PC-9 (cell line): ENCODE measurements at regions not wholly inside any gene's neighbourhood (a gene's known extent, or its start where the extent isn't known, plus 50 kb on each side); places are given as distances from the start of the nearest gene placed in this dataset.

Experiments used
- BruUV-seq: library from RNA; stranded (reverse); fragments of 400-500 nt; replicated peaks from 2 replicates; lab custom pipeline; 2021; lab: Mats Ljungman, UMichigan
- CTCF ChIA-PET: fragments of 300-600 bp; sonication (Branson Sonifier 250); formaldehyde crosslinking; loops from one replicate; lab custom pipeline; 2022; ENCODE audit warnings: antibody characterized with exemption; lab: Charles Lee
- POLR2A ChIA-PET: fragments of 300-600 bp; sonication (Branson Sonifier 250); formaldehyde crosslinking; loops from one replicate; lab custom pipeline; 2022; ENCODE audit warnings: antibody characterized with exemption; ENCODE audit not compliant: unreplicated experiment; lab: Charles Lee
- DNase-seq, 2 experiments: peaks; one replicate each; pipeline versions ENCODE4 v3.0.0 to v3.0.0-alpha.2; 2015 to 2022; ENCODE audit warnings: mixed read lengths in 1 of 2
- H2AFZ ChIP-seq: fragments of 200-600 bp; sonication (generic); 2 replicates; pipeline ENCODE4 v1.8.1; 2017; ENCODE audit warnings: antibody characterized with exemption
- H3F3A ChIP-seq: fragments of 200-600 bp; sonication (generic); 2 replicates; pipeline ENCODE4 v1.8.1; 2017; ENCODE audit warnings: antibody characterized with exemption, mild to moderate bottlenecking, low read depth; ENCODE audit not compliant: insufficient read depth
- H3K27ac ChIP-seq: fragments of 200-600 bp; sonication (generic); 2 replicates; pipeline ENCODE4 v1.6.1; 2016; ENCODE audit warnings: mixed run types
- H3K27me3 ChIP-seq: fragments of 200-600 bp; sonication (generic); 2 replicates; pipeline ENCODE4 v1.6.1; 2016; ENCODE audit warnings: low read depth, mixed run types; ENCODE audit not compliant: insufficient read depth
- H3K36me3 ChIP-seq: fragments of 200-600 bp; sonication (generic); 2 replicates; pipeline ENCODE4 v1.6.1; 2016; ENCODE audit warnings: low read depth, mixed run types
- H3K4me1 ChIP-seq: fragments of 200-600 bp; sonication (generic); replicated peaks from 2 replicates; pipeline ENCODE4 v1.6.1; 2016; ENCODE audit warnings: mixed run types; ENCODE audit not compliant: insufficient read depth
- H3K4me2 ChIP-seq: fragments of 200-600 bp; sonication (generic); 2 replicates; pipeline ENCODE4 v1.6.1; 2017; ENCODE audit warnings: mixed run types
- H3K4me3 ChIP-seq: fragments of 200-600 bp; sonication (generic); 2 replicates; pipeline ENCODE4 v1.6.1; 2016; ENCODE audit warnings: mixed run types
- H3K79me2 ChIP-seq: fragments of 200-600 bp; sonication (generic); 2 replicates; pipeline ENCODE4 v1.6.1; 2017; ENCODE audit warnings: low read depth, mixed run types
- H3K9me2 ChIP-seq: fragments of 200-600 bp; sonication (generic); 2 replicates; pipeline ENCODE4 v1.8.1; 2017; ENCODE audit warnings: mild to moderate bottlenecking; ENCODE audit not compliant: insufficient read depth
- H3K9me3 ChIP-seq: fragments of 200-600 bp; sonication (generic); 2 replicates; pipeline ENCODE4 v1.8.1; 2016; ENCODE audit warnings: low read depth; ENCODE audit not compliant: insufficient read depth
- H4K20me1 ChIP-seq: fragments of 200-600 bp; sonication (generic); 2 replicates; pipeline ENCODE4 v1.8.1; 2017; ENCODE audit not compliant: insufficient read depth
- EZH2 ChIP-seq: fragments of 200-600 bp; sonication (generic); IDR thresholded peaks from 2 replicates; pipeline ENCODE4 v1.8.0; 2017; ENCODE audit warnings: antibody characterized with exemption, low read depth
- intact Hi-C: fragments of 100-400 bp; cut with micrococcal nuclease; formaldehyde crosslinking; loops from one replicate; pipeline ENCODE4 v1.10.0; 2022; ENCODE audit not compliant: unreplicated experiment
- TF ChIP-seq, protein P1 (sequence below): fragments of 200-600 bp; sonication (generic); conservative IDR thresholded peaks from 2 replicates; pipeline ENCODE4 v1.6.1; 2017; ENCODE audit warnings: mixed run types, antibody characterized with exemption, mild to moderate bottlenecking, moderate library complexity

DNA sequence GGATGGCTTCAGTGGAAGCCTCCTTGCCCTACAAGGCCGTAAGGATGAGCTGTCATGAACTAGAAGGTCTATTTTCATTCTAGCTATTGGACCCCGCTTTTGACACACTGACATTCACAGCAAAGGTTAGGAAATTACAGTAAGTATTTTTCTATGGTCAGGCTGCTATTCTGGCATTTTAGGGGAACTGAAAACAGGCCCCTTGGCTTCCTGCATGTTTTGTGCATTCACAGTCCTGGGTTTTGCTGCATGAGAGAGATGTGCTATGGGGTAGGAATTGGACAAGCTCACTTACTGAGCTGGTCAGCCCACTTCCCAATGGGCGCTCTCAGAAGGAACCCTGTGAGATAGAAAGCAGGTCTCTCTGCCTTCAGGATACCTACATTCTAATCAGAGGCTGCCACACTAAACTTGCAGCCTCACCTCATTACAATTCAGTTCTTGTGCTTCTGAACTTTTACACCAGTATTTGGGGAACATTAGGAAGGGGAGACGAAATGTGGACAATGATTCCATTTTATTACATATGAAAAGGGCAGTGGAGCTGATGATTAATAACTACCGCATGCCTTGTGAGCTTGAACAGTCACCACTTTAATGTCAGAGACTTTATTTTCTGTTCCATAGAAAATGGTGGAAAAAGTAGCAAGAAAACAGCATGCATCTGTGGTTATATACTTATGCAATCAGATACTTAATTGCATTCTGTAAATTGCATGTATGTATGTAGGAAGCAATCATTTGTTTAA, 86.6 kb upstream of the TAB2 start:
- H3K79me2 ChIP-seq, result no peaks in the 10 kb centered on the region
- no peak overlapping the region for H3K4me3 ChIP-seq
- no peaks in the 10 kb centered on the region for H3K9me2 ChIP-seq
- no peak overlapping the region for H3K27ac ChIP-seq
- H4K20me1 ChIP-seq, result no peaks in the 10 kb centered on the region
- H3K4me2 ChIP-seq, result no peak overlapping the region
- H2AFZ ChIP-seq, result no peak overlapping the region
- CTCF ChIA-PET, result no interaction called here
- H3K36me3 ChIP-seq, result no peaks in the 10 kb centered on the region
- intact Hi-C loops, result loop anchor here (5.0 to 10.0 kb wide), 2 partner anchors 86 to 204 kb away; partner anchors contain the start of gene TAB2
- no peaks in the 10 kb centered on the region for H3K27me3 ChIP-seq
- H3K9me3 ChIP-seq, result no peaks in the 10 kb centered on the region
- POLR2A ChIA-PET, result no interaction called here
- peaks cover 45% of the 10 kb centered on the region for H3K4me1 ChIP-seq
- TF ChIP-seq, protein P1, sequence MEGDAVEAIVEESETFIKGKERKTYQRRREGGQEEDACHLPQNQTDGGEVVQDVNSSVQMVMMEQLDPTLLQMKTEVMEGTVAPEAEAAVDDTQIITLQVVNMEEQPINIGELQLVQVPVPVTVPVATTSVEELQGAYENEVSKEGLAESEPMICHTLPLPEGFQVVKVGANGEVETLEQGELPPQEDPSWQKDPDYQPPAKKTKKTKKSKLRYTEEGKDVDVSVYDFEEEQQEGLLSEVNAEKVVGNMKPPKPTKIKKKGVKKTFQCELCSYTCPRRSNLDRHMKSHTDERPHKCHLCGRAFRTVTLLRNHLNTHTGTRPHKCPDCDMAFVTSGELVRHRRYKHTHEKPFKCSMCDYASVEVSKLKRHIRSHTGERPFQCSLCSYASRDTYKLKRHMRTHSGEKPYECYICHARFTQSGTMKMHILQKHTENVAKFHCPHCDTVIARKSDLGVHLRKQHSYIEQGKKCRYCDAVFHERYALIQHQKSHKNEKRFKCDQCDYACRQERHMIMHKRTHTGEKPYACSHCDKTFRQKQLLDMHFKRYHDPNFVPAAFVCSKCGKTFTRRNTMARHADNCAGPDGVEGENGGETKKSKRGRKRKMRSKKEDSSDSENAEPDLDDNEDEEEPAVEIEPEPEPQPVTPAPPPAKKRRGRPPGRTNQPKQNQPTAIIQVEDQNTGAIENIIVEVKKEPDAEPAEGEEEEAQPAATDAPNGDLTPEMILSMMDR, result no peak
- TF ChIP-seq EZH2, result no peak
- no TSS peak for BruUV-seq
- peaks cover 38% of the 10 kb centered on the region for H3F3A ChIP-seq
- DNase-seq, result no peak

DNA sequence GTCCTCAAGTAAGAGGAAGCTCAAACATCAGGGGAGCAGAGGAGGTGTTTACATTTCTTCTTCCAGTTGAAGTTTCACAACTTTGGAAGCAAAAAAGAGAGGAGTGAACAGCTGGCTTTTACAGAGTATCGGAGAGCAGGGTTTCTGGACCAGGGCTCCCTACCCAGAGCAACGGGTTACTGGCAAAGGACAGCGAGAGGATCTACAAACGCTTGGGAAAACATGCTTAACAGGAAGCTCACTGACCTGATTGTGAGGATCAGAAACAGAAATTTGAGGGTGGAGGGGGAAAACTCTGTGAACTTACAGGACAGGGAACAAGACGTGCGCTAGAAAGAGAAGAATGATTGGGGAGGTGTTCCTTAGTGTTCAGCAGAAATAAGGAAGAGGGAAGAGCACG, 85.7 kb upstream of the TAB2 start:
- ChIA-PET CTCF (no interaction called here), POLR2A (no interaction called here)
- no peaks in the 10 kb centered on the region for H3K27me3 ChIP-seq
- no peak overlapping the region for H2AFZ ChIP-seq
- DNase-seq, result peak in 1 of 2 experiments; percentile 17
- peak overlapping the region; percentile 67; the same call in 1 of the 2 replicates for H3K4me2 ChIP-seq
- peaks cover 38% of the 10 kb centered on the region for H3F3A ChIP-seq
- 0 out of 2 replicates have a peak overlapping the region, but pooled peaks have one; percentile 87 for H3K27ac ChIP-seq
- H4K20me1 ChIP-seq, result no peaks in the 10 kb centered on the region
- TF ChIP-seq, protein P1, result no peak
- TF ChIP-seq EZH2, result no peak
- BruUV-seq, result no TSS peak
- peaks cover 45% of the 10 kb centered on the region for H3K4me1 ChIP-seq
- intact Hi-C loops, result loop anchor here (2.0 to 10.0 kb wide), 3 partner anchors 86 to 203 kb away; partner anchors contain the start of gene TAB2
- H3K79me2 ChIP-seq, result no peaks in the 10 kb centered on the region
- no peaks in the 10 kb centered on the region for H3K36me3 ChIP-seq
- H3K9me3 ChIP-seq, result no peaks in the 10 kb centered on the region
- H3K9me2 ChIP-seq, result no peaks in the 10 kb centered on the region
- no peak overlapping the region for H3K4me3 ChIP-seq

- no peaks in the 10 kb centered on the region for H4K20me1 ChIP-seq
- intact Hi-C loops, result loop anchor here (1.0 to 10.0 kb wide), 4 partner anchors 84 to 202 kb away; partner anchors contain the start of gene TAB2
Observed at GRCh38 chr6:149233056-149233715, 84.3 kb upstream of the TAB2 start.

More at GRCh38 chr6:149233056-149233715, 84.3 kb upstream of the TAB2 start:
- H3K4me1 ChIP-seq, result peaks cover 45% of the 10 kb centered on the region
- no peaks in the 10 kb centered on the region for H3K9me2 ChIP-seq
- H3K4me3 ChIP-seq, result peak overlapping the region; percentile 14; the same call in 1 of the 2 replicates
- H3K4me2 ChIP-seq, result peak overlapping the region; percentile 67
- peak; percentile 61 to 98 for DNase-seq
- H3K79me2 ChIP-seq, result no peaks in the 10 kb centered on the region
- H3K9me3 ChIP-seq, result peaks cover 5% of the 10 kb centered on the region; the same call in 1 of the 2 replicates
- H3K27me3 ChIP-seq, result no peaks in the 10 kb centered on the region
- peak overlapping the region; percentile 52 for H2AFZ ChIP-seq
- no TSS peak for BruUV-seq
- TF ChIP-seq, protein P1, result no peak
- no peak for TF ChIP-seq EZH2
- H3K27ac ChIP-seq, result peak overlapping the region; percentile 87
- POLR2A ChIA-PET, result interaction anchor here (0.5 kb wide), 2 partner anchors 171 to 417 kb away, joined by 3 to 8 read pairs; no protein-coding TSS in a partner anchor
- CTCF ChIA-PET, result no interaction called here
- H3F3A ChIP-seq, result peaks cover 38% of the 10 kb centered on the region
- no peaks in the 10 kb centered on the region for H3K36me3 ChIP-seq
